Upper lobe of left lung (tissue), 4 donors: ENCODE measurements at regions not wholly inside any gene's neighbourhood (a gene's known extent, or its start where the extent isn't known, plus 50 kb on each side); places are given as distances from the start of the nearest gene placed in this dataset.

ENCODE experiments used
- POLR2A ChIP-seq, 4 donors: fragments of 450-650 bp; IDR thresholded peaks; one replicate each; pipeline ENCODE4 v1.5.1; 2016 to 2017; ENCODE audit warnings: antibody characterized with exemption in 4 of 4, mild to moderate bottlenecking in 2 of 4
- POLR2AphosphoS5 ChIP-seq, 2 donors: sonication (generic); formaldehyde crosslinking; IDR thresholded peaks; one replicate each; pipeline ENCODE4 v1.5.1; 2017; ENCODE audit warnings: antibody characterized with exemption in 2 of 2
- TF ChIP-seq, protein P1 (sequence below), 6 experiments: fragments of 450-650 bp in 4 of 6; fragments of 200-600 bp in 2 of 6; sonication (generic) in 2 of 6; IDR thresholded peaks; one replicate each; pipeline ENCODE4 v1.5.1; 2016 to 2019; ENCODE audit warnings: antibody characterized with exemption in 6 of 6

- TF ChIP-seq, protein P1, sequence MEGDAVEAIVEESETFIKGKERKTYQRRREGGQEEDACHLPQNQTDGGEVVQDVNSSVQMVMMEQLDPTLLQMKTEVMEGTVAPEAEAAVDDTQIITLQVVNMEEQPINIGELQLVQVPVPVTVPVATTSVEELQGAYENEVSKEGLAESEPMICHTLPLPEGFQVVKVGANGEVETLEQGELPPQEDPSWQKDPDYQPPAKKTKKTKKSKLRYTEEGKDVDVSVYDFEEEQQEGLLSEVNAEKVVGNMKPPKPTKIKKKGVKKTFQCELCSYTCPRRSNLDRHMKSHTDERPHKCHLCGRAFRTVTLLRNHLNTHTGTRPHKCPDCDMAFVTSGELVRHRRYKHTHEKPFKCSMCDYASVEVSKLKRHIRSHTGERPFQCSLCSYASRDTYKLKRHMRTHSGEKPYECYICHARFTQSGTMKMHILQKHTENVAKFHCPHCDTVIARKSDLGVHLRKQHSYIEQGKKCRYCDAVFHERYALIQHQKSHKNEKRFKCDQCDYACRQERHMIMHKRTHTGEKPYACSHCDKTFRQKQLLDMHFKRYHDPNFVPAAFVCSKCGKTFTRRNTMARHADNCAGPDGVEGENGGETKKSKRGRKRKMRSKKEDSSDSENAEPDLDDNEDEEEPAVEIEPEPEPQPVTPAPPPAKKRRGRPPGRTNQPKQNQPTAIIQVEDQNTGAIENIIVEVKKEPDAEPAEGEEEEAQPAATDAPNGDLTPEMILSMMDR (IDR thresholded peaks at IDR 0.05), result no peak
- TF ChIP-seq POLR2A (IDR thresholded peaks at IDR 0.05) (no peak), POLR2AphosphoS5 (IDR thresholded peaks at IDR 0.05) (no peak)
Measured at GRCh38 chr13:90565985-90566713, 781.3 kb upstream of the MIR17HG start.
